GM19463 (cell line): ENCODE measurements at regions not wholly inside any gene's neighbourhood (a gene's known extent, or its start where the extent isn't known, plus 50 kb on each side); places are given as distances from the start of the nearest gene placed in this dataset.

ENCODE experiments used
- ATAC-seq: cut with Tn5 transposase; IDR thresholded peaks from one replicate; pipeline ENCODE4 v1.9.1; 2021; ENCODE audit warnings: mild to moderate bottlenecking, moderate library complexity; ENCODE audit not compliant: unreplicated experiment

GRCh38 chr21:35663856-35664606 is 396.3 kb downstream of the SETD4 start:
- ATAC-seq: no peak

GRCh38 chr21:35658242-35658641 is 402.1 kb downstream of the SETD4 start:
- ATAC-seq: no peak

GRCh38 chr21:35652872-35653271 is 407.5 kb downstream of the SETD4 start:
- ATAC-seq: no peak

- ATAC-seq: no peak
Measured at GRCh38 chr21:35652196-35652595, 408.1 kb downstream of the SETD4 start.

- ATAC-seq: no peak
Measured at GRCh38 chr21:35651196-35651595, 409.1 kb downstream of the SETD4 start.

- ATAC-seq: no peak
Measured at GRCh38 chr21:35649186-35649585, 411.1 kb downstream of the SETD4 start.

- ATAC-seq: no peak
Measured at GRCh38 chr21:35648512-35648911, 411.8 kb downstream of the SETD4 start.

- ATAC-seq: no peak
Measured at GRCh38 chr21:35646606-35647005, 413.7 kb downstream of the SETD4 start.

GRCh38 chr21:35645991-35646390 is 414.3 kb downstream of the SETD4 start:
- no peak for ATAC-seq

- ATAC-seq: no peak
Measured at GRCh38 chr21:35644523-35644922, 415.8 kb downstream of the SETD4 start.

GRCh38 chr21:35643176-35643575 is 417.1 kb downstream of the SETD4 start:
- ATAC-seq: no peak

GRCh38 chr21:35641271-35642016 is 418.9 kb downstream of the SETD4 start:
- no peak for ATAC-seq

GRCh38 chr21:35637431-35637830 is 422.9 kb downstream of the SETD4 start:
- no peak for ATAC-seq

GRCh38 chr21:35635994-35636393 is 424.3 kb downstream of the SETD4 start:
- ATAC-seq: no peak

- no peak for ATAC-seq
Measured at GRCh38 chr21:35635261-35635660, 425.1 kb downstream of the SETD4 start.

GRCh38 chr21:35633501-35633900 is 426.8 kb downstream of the SETD4 start:
- ATAC-seq: no peak

GRCh38 chr21:35632711-35633110 is 427.6 kb downstream of the SETD4 start:
- ATAC-seq: no peak

GRCh38 chr21:35628316-35628715 is 432.0 kb downstream of the SETD4 start:
- no peak for ATAC-seq

GRCh38 chr21:35627462-35627861 is 432.9 kb downstream of the SETD4 start:
- ATAC-seq: no peak

GRCh38 chr21:35625576-35625975 is 434.8 kb downstream of the SETD4 start:
- no peak for ATAC-seq

- ATAC-seq: no peak
Measured at GRCh38 chr21:35624901-35625300, 435.4 kb downstream of the SETD4 start.

- no peak for ATAC-seq
Measured at GRCh38 chr21:35622612-35623011, 437.7 kb downstream of the SETD4 start.
